IMR-90 (cell line): ENCODE measurements at regions not wholly inside any gene's neighbourhood (a gene's known extent, or its start where the extent isn't known, plus 50 kb on each side); places are given as distances from the start of the nearest gene placed in this dataset.
A peak's percentile ranks its signal among the peaks of the same experiment; 100 is the strongest.

Experiments
- ATAC-seq: fragments of 200-7000 bp; cut with Tn5 transposase; 2 replicates; pipeline ENCODE4 v1.9.1; 2020; ENCODE audit warnings: low read depth, mild to moderate bottlenecking, moderate library complexity
- BruUV-seq: library from RNA; stranded (reverse); fragments of 400-500 nt; replicated peaks from 2 replicates; lab custom pipeline; 2021; lab: Mats Ljungman, UMichigan
- CTCF ChIA-PET: fragments of 300-600 bp; formaldehyde crosslinking; extraction: SDS; loops from one replicate; lab custom pipeline; 2021; ENCODE audit warnings: antibody characterized with exemption; lab: Yijun Ruan, JAX
- POLR2A ChIA-PET: fragments of 300-600 bp; sonication (Branson Sonifier 250); formaldehyde crosslinking; loops from one replicate; lab custom pipeline; 2022; ENCODE audit warnings: antibody characterized with exemption; ENCODE audit not compliant: unreplicated experiment; lab: Charles Lee
- DNase-seq: peaks from one replicate; pipeline ENCODE4 v3.0.0; 2013
- H2AFZ ChIP-seq: replicated peaks from 2 replicates; pipeline ENCODE3; 2013; ENCODE audit warnings: low read length, mild to moderate bottlenecking; ENCODE audit not compliant: poor library complexity
- H2AK5ac ChIP-seq: 2 replicates; pipeline ENCODE4 v1.6.1; 2013; ENCODE audit warnings: low read depth, low read length, inconsistent platforms
- H2AK9ac ChIP-seq: replicated peaks from 2 replicates; pipeline ENCODE3; 2013; ENCODE audit warnings: mild to moderate bottlenecking, low read depth, low read length, moderate library complexity; ENCODE audit not compliant: poor library complexity
- H2BK120ac ChIP-seq: 2 replicates; pipeline ENCODE4 v1.6.1; 2013; ENCODE audit warnings: low read depth, low read length, inconsistent platforms
- H2BK15ac ChIP-seq: 3 replicates; pipeline ENCODE4 v1.6.1; 2013; ENCODE audit warnings: low read depth, low read length, inconsistent platforms
- H2BK20ac ChIP-seq: 2 replicates; pipeline ENCODE4 v1.6.1; 2013; ENCODE audit warnings: low read depth, mild to moderate bottlenecking, inconsistent platforms, low read length, moderate library complexity
- H2BK5ac ChIP-seq: 2 replicates; pipeline ENCODE4 v1.6.1; 2013; ENCODE audit warnings: mild to moderate bottlenecking, low read depth, low read length, inconsistent platforms; ENCODE audit not compliant: poor library complexity, severe bottlenecking
- H3K14ac ChIP-seq: replicated peaks from 2 replicates; pipeline ENCODE4 v1.6.1; 2013; ENCODE audit warnings: low read depth, low read length, inconsistent platforms
- H3K18ac ChIP-seq: 2 replicates; pipeline ENCODE4 v1.6.1; 2013; ENCODE audit warnings: low read depth, low read length, control low read depth
- H3K23ac ChIP-seq: 2 replicates; pipeline ENCODE4 v1.6.1; 2013; ENCODE audit warnings: low read depth, low read length, inconsistent platforms
- H3K27ac ChIP-seq: 2 replicates; pipeline ENCODE4 v1.5.1; 2013; ENCODE audit warnings: mild to moderate bottlenecking, control low read depth, low read length; ENCODE audit not compliant: insufficient read depth
- H3K27me3 ChIP-seq: 2 replicates; pipeline ENCODE4 v1.6.1; 2013; ENCODE audit warnings: low read length; ENCODE audit not compliant: control insufficient read depth, insufficient read depth
- H3K36me3 ChIP-seq: 2 replicates; pipeline ENCODE4 v1.6.1; 2013; ENCODE audit warnings: low read length, mixed read lengths; ENCODE audit not compliant: control insufficient read depth, insufficient read depth
- H3K4ac ChIP-seq: 2 replicates; pipeline ENCODE4 v1.6.1; 2013; ENCODE audit warnings: low read depth, low read length, inconsistent platforms
- H3K4me1 ChIP-seq: 2 replicates; pipeline ENCODE4 v1.6.1; 2013; ENCODE audit warnings: low read length, mixed read lengths; ENCODE audit not compliant: control insufficient read depth, insufficient read depth
- H3K4me2 ChIP-seq: 2 replicates; pipeline ENCODE4 v1.6.1; 2013; ENCODE audit warnings: low read depth, mild to moderate bottlenecking, control low read depth, low read length, moderate library complexity
- H3K4me3 ChIP-seq: 2 replicates; pipeline ENCODE4 v1.5.1; 2013; ENCODE audit warnings: low read depth, mild to moderate bottlenecking, control low read depth, low read length, moderate library complexity; ENCODE audit not compliant: insufficient read depth
- H3K56ac ChIP-seq: 2 replicates; pipeline ENCODE4 v1.6.1; 2013; ENCODE audit warnings: low read length, inconsistent platforms; ENCODE audit not compliant: insufficient read depth; ENCODE audit errors: extremely low read depth
- H3K79me1 ChIP-seq, 2 experiments: 2 replicates each; pipeline ENCODE4 v1.6.1; 2013; ENCODE audit warnings: low read length in 2 of 2, inconsistent platforms in 1 of 2, low read depth in 1 of 2
- H3K9ac ChIP-seq: 2 replicates; pipeline ENCODE4 v1.6.1; 2013; ENCODE audit warnings: low read depth, low read length, control low read depth
- H3K9me1 ChIP-seq: 2 replicates; pipeline ENCODE4 v1.6.1; 2013; ENCODE audit warnings: low read length, inconsistent platforms; ENCODE audit not compliant: insufficient read depth
- H3K9me3 ChIP-seq: 2 replicates; pipeline ENCODE4 v1.6.1; 2013; ENCODE audit warnings: low read length; ENCODE audit not compliant: control insufficient read depth, insufficient read depth
- H4K20me1 ChIP-seq: 2 replicates; pipeline ENCODE4 v1.6.1; 2013; ENCODE audit warnings: low read length, inconsistent platforms; ENCODE audit not compliant: insufficient read depth
- H4K5ac ChIP-seq: 2 replicates; pipeline ENCODE4 v1.6.1; 2013; ENCODE audit warnings: mild to moderate bottlenecking, low read depth, low read length, control low read depth
- H4K8ac ChIP-seq, 2 experiments: 2 replicates each; pipeline ENCODE4 v1.6.1; 2013; ENCODE audit warnings: low read depth in 2 of 2, low read length in 2 of 2, control low read depth in 1 of 2, inconsistent platforms in 1 of 2
- H4K91ac ChIP-seq: 2 replicates; pipeline ENCODE4 v1.6.1; 2013; ENCODE audit warnings: low read depth, low read length, inconsistent platforms; ENCODE audit not compliant: insufficient read depth
- RCOR1 ChIP-seq: IDR thresholded peaks from 2 replicates; pipeline ENCODE4 v1.6.1; 2012; ENCODE audit warnings: mild to moderate bottlenecking, low read length, improper control_type of control experiment; ENCODE audit not compliant: insufficient replicate concordance
- SMC3 ChIP-seq: fragments of 150-350 bp; IDR thresholded peaks from 2 replicates; pipeline ENCODE4 v1.6.1; 2016; ENCODE audit warnings: low read depth, mild to moderate bottlenecking, antibody characterized with exemption, low read length, moderate library complexity
- WGBS, 2 experiments: methylation state at CpG; one replicate each; pipeline versions ENCODE4 v1.1.5 to v1.1.7; 2013; ENCODE audit warnings: missing lambda C conversion rate in 2 of 2; ENCODE audit not compliant: insufficient read length in 1 of 2; ENCODE audit errors: extremely low coverage in 2 of 2; 5-methylcytosine and 5-hydroxymethylcytosine counted together
- dilution Hi-C: fragments of 300-500 bp; cut with HindIII; formaldehyde crosslinking; loops from one replicate; pipeline ENCODE4 v1.14.3; 2018; ENCODE audit warnings: low sequenced_read_pairs; ENCODE audit not compliant: unreplicated experiment
- in situ Hi-C: fragments of 300-500 bp; cut with MboI; formaldehyde crosslinking; loops from 3 replicates; pipeline ENCODE4 v1.14.3; 2019; ENCODE audit warnings: low sequenced_read_pairs, inconsistent platforms, mixed read lengths
- intact Hi-C: fragments of 100-400 bp; cut with micrococcal nuclease; formaldehyde crosslinking; loops from 2 replicates; pipeline ENCODE4 v1.10.0; 2022

- H3K18ac ChIP-seq = no peak overlapping the region
- H3K36me3 ChIP-seq = no peaks in the 10 kb centered on the region
- no peak overlapping the region for H2BK15ac ChIP-seq
- H2BK120ac ChIP-seq = no peak overlapping the region
- H2AK5ac ChIP-seq = no peak overlapping the region
- no TSS peak for BruUV-seq
- H3K4me2 ChIP-seq = no peak overlapping the region
- no peaks in the 10 kb centered on the region for H3K27me3 ChIP-seq
- intact Hi-C loops = no loop called here
- H3K4ac ChIP-seq = no peak overlapping the region
- H3K14ac ChIP-seq = no peak overlapping the region
- DNase-seq (no peak), ATAC-seq (peak; percentile 53)
- ChIA-PET CTCF (no interaction called here), POLR2A (no interaction called here)
- 0 out of 2 replicates have a peak, but pooled peaks cover 2% of the 10 kb centered on the region for H3K4me1 ChIP-seq
- no CpG with 5 or more reads among the region's 2 CpGs for WGBS, 2 experiments
- no peak overlapping the region for H3K4me3 ChIP-seq
- H3K23ac ChIP-seq = no peak overlapping the region
- dilution Hi-C loops = no loop called here
- no peak overlapping the region for H2BK20ac ChIP-seq
- no peak overlapping the region for H3K56ac ChIP-seq
- no peak overlapping the region for H4K8ac ChIP-seq
- in situ Hi-C loops = no loop called here
- H2AFZ ChIP-seq = no peak overlapping the region
- no peaks in the 10 kb centered on the region for H3K9me3 ChIP-seq
- no peak overlapping the region for H3K9ac ChIP-seq
- H3K9me1 ChIP-seq = no peaks in the 10 kb centered on the region; the same call in 1 of the 2 replicates
- no peak overlapping the region for H4K91ac ChIP-seq
- H4K20me1 ChIP-seq = no peaks in the 10 kb centered on the region
- no peak overlapping the region for H2AK9ac ChIP-seq
- H4K5ac ChIP-seq = no peak overlapping the region
- TF ChIP-seq RCOR1 = no peak
- no peak for TF ChIP-seq SMC3
- H3K27ac ChIP-seq = no peak overlapping the region
- no peak overlapping the region for H2BK5ac ChIP-seq
- H3K79me1 ChIP-seq = no peaks in the 10 kb centered on the region
Observed at GRCh38 chr6:135616655-135617054, 119.1 kb upstream of the AHI1 start.
